ENCODE measurements at regions not wholly inside any gene's neighbourhood (a gene's known extent, or its start where the extent isn't known, plus 50 kb on each side); places are given as distances from the start of the nearest gene placed in this dataset.

- peaks cover 0 to 7% of the 10 kb centered on the region in 2 donors for H3K9me3 ChIP-seq (ENCODE audit: control insufficient read depth in 2 of 2, insufficient read depth in 1 of 2, low read length in 1 of 2)
- no peaks in the 10 kb centered on the region for H3K4me1 ChIP-seq (ENCODE audit: control insufficient read depth in 2 of 2, insufficient read depth in 2 of 2, low read length in 2 of 2)
- no peak for DNase-seq (ENCODE audit: low read depth in 6 of 9, low spot score in 9 of 9)
- no peak overlapping the region for H3K27ac ChIP-seq (ENCODE audit: low read depth in 1 of 2, low read length in 1 of 2)
- no peaks in the 10 kb centered on the region for H3K27me3 ChIP-seq (ENCODE audit: control insufficient read depth in 2 of 2, insufficient read depth in 1 of 2, low read length in 1 of 2)
- no peaks in the 10 kb centered on the region for H3K36me3 ChIP-seq (ENCODE audit: control insufficient read depth in 2 of 2, insufficient read depth in 2 of 2, low read length in 1 of 2)
- H3K4me3 ChIP-seq (ENCODE audit: low read length in 2 of 2), result no peak overlapping the region
These were observed 192.6 kb upstream of the POU1F1 start for GRCh38 chr3:87468938-87469337.

- 30% methylated on average over 2 of the region's 2 CpGs for WGBS
- Histone ChIP-seq H3K27me3 (ENCODE audit: control insufficient read depth in 2 of 2, insufficient read depth in 1 of 2, low read length in 1 of 2) (no peaks in the 10 kb centered on the region), H3K4me1 (ENCODE audit: control insufficient read depth in 2 of 2, insufficient read depth in 2 of 2, low read length in 2 of 2) (no peaks in the 10 kb centered on the region), H3K4me3 (ENCODE audit: low read length in 2 of 2) (no peak overlapping the region), H3K27ac (ENCODE audit: low read depth in 1 of 2, low read length in 1 of 2) (no peak overlapping the region), H3K36me3 (ENCODE audit: control insufficient read depth in 2 of 2, insufficient read depth in 2 of 2, low read length in 1 of 2) (no peaks in the 10 kb centered on the region), H3K9me3 (ENCODE audit: control insufficient read depth in 2 of 2, insufficient read depth in 1 of 2, low read length in 1 of 2) (peaks cover 0 to 6% of the 10 kb centered on the region in 2 donors)
- DNase-seq (ENCODE audit: low read depth in 6 of 9, low spot score in 9 of 9), result no peak
These were observed 191.9 kb upstream of the POU1F1 start for GRCh38 chr3:87468235-87468634.

- no peaks in the 10 kb centered on the region for H3K27me3 ChIP-seq (ENCODE audit: control insufficient read depth in 2 of 2, insufficient read depth in 1 of 2, low read length in 1 of 2)
- no peaks in the 10 kb centered on the region for H3K9me3 ChIP-seq (ENCODE audit: control insufficient read depth in 2 of 2, insufficient read depth in 1 of 2, low read length in 1 of 2)
- no peak overlapping the region for H3K4me3 ChIP-seq (ENCODE audit: low read length in 2 of 2)
- no peak overlapping the region for H3K27ac ChIP-seq (ENCODE audit: low read depth in 1 of 2, low read length in 1 of 2)
- H3K4me1 ChIP-seq (ENCODE audit: control insufficient read depth in 2 of 2, insufficient read depth in 2 of 2, low read length in 2 of 2), result no peaks in the 10 kb centered on the region
- H3K36me3 ChIP-seq (ENCODE audit: control insufficient read depth in 2 of 2, insufficient read depth in 2 of 2, low read length in 1 of 2), result no peaks in the 10 kb centered on the region
- no peak for DNase-seq (ENCODE audit: low read depth in 6 of 9, low spot score in 9 of 9)
These were observed 185.8 kb upstream of the POU1F1 start for GRCh38 chr3:87462228-87462627.

GRCh38 chr3:87461443-87461842 is 185.1 kb upstream of the POU1F1 start:
- WGBS, result 93% methylated on average over 2 of the region's 2 CpGs
- Histone ChIP-seq H3K36me3 (ENCODE audit: control insufficient read depth in 2 of 2, insufficient read depth in 2 of 2, low read length in 1 of 2) (no peaks in the 10 kb centered on the region), H3K27ac (ENCODE audit: low read depth in 1 of 2, low read length in 1 of 2) (no peak overlapping the region), H3K27me3 (ENCODE audit: control insufficient read depth in 2 of 2, insufficient read depth in 1 of 2, low read length in 1 of 2) (no peaks in the 10 kb centered on the region), H3K4me3 (ENCODE audit: low read length in 2 of 2) (no peak overlapping the region), H3K9me3 (ENCODE audit: control insufficient read depth in 2 of 2, insufficient read depth in 1 of 2, low read length in 1 of 2) (no peaks in the 10 kb centered on the region), H3K4me1 (ENCODE audit: control insufficient read depth in 2 of 2, insufficient read depth in 2 of 2, low read length in 2 of 2) (no peaks in the 10 kb centered on the region)
- no peak for DNase-seq (ENCODE audit: low read depth in 6 of 9, low spot score in 9 of 9)

GRCh38 chr3:87461036-87461435 is 184.7 kb upstream of the POU1F1 start:
- Histone ChIP-seq H3K27ac (ENCODE audit: low read depth in 1 of 2, low read length in 1 of 2) (no peak overlapping the region), H3K27me3 (ENCODE audit: control insufficient read depth in 2 of 2, insufficient read depth in 1 of 2, low read length in 1 of 2) (no peaks in the 10 kb centered on the region), H3K4me1 (ENCODE audit: control insufficient read depth in 2 of 2, insufficient read depth in 2 of 2, low read length in 2 of 2) (no peaks in the 10 kb centered on the region), H3K36me3 (ENCODE audit: control insufficient read depth in 2 of 2, insufficient read depth in 2 of 2, low read length in 1 of 2) (no peaks in the 10 kb centered on the region), H3K9me3 (ENCODE audit: control insufficient read depth in 2 of 2, insufficient read depth in 1 of 2, low read length in 1 of 2) (no peaks in the 10 kb centered on the region), H3K4me3 (ENCODE audit: low read length in 2 of 2) (no peak overlapping the region)
- WGBS, result 94% methylated on average over 3 of the region's 3 CpGs
- no peak for DNase-seq (ENCODE audit: low read depth in 6 of 9, low spot score in 9 of 9)

GRCh38 chr3:87448558-87448957 is 172.2 kb upstream of the POU1F1 start:
- Histone ChIP-seq H3K36me3 (ENCODE audit: control insufficient read depth in 2 of 2, insufficient read depth in 2 of 2, low read length in 1 of 2) (no peaks in the 10 kb centered on the region), H3K27me3 (ENCODE audit: control insufficient read depth in 2 of 2, insufficient read depth in 1 of 2, low read length in 1 of 2) (no peaks in the 10 kb centered on the region), H3K4me1 (ENCODE audit: control insufficient read depth in 2 of 2, insufficient read depth in 2 of 2, low read length in 2 of 2) (no peaks in the 10 kb centered on the region), H3K9me3 (ENCODE audit: control insufficient read depth in 2 of 2, insufficient read depth in 1 of 2, low read length in 1 of 2) (no peaks in the 10 kb centered on the region), H3K27ac (ENCODE audit: low read depth in 1 of 2, low read length in 1 of 2) (no peak overlapping the region), H3K4me3 (ENCODE audit: low read length in 2 of 2) (no peak overlapping the region)
- no peak for DNase-seq (ENCODE audit: low read depth in 6 of 9, low spot score in 9 of 9)

DNA sequence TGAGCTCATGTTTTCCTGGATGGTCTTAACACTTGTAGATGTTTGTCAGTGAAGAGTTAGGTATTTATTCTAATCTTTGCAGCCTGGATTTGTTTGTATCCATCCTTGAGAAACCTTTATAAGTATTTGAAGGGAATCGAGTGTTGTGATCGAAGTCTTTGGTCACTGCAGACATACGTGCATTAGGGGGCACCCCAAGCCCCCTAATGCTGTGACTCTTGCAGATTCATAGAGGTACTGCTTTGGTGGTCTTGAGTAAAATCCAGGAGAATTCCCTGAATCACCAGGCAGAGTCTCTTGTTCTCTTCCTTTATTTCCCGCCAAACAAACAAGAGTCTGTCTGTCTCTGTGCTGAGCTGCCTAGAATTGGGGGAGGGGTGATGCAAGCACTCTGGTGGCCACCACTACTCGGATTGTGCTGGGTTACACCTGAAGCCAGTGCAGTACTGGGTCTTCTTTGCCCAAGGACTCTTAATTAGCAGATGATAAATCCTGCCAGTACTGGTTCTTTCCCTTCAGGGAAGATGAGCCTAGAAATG is 170.5 kb upstream of the POU1F1 start:
- no peak for DNase-seq (ENCODE audit: low read depth in 6 of 9, low spot score in 9 of 9)
- Histone ChIP-seq H3K9me3 (ENCODE audit: control insufficient read depth in 2 of 2, insufficient read depth in 1 of 2, low read length in 1 of 2) (no peaks in the 10 kb centered on the region), H3K27me3 (ENCODE audit: control insufficient read depth in 2 of 2, insufficient read depth in 1 of 2, low read length in 1 of 2) (no peaks in the 10 kb centered on the region), H3K36me3 (ENCODE audit: control insufficient read depth in 2 of 2, insufficient read depth in 2 of 2, low read length in 1 of 2) (no peaks in the 10 kb centered on the region), H3K4me1 (ENCODE audit: control insufficient read depth in 2 of 2, insufficient read depth in 2 of 2, low read length in 2 of 2) (no peaks in the 10 kb centered on the region), H3K27ac (ENCODE audit: low read depth in 1 of 2, low read length in 1 of 2) (no peak overlapping the region), H3K4me3 (ENCODE audit: low read length in 2 of 2) (no peak overlapping the region)
- 72% methylated on average over 5 of the region's 5 CpGs for WGBS

- WGBS, result 95% methylated on average over 3 of the region's 3 CpGs
- Histone ChIP-seq H3K27me3 (ENCODE audit: control insufficient read depth in 2 of 2, insufficient read depth in 1 of 2, low read length in 1 of 2) (no peaks in the 10 kb centered on the region), H3K9me3 (ENCODE audit: control insufficient read depth in 2 of 2, insufficient read depth in 1 of 2, low read length in 1 of 2) (no peaks in the 10 kb centered on the region), H3K36me3 (ENCODE audit: control insufficient read depth in 2 of 2, insufficient read depth in 2 of 2, low read length in 1 of 2) (no peaks in the 10 kb centered on the region), H3K27ac (ENCODE audit: low read depth in 1 of 2, low read length in 1 of 2) (no peak overlapping the region), H3K4me3 (ENCODE audit: low read length in 2 of 2) (no peak overlapping the region), H3K4me1 (ENCODE audit: control insufficient read depth in 2 of 2, insufficient read depth in 2 of 2, low read length in 2 of 2) (no peaks in the 10 kb centered on the region)
- no peak for DNase-seq (ENCODE audit: low read depth in 6 of 9, low spot score in 9 of 9)
These were observed 166.1 kb upstream of the POU1F1 start for GRCh38 chr3:87442470-87442869.

DNA sequence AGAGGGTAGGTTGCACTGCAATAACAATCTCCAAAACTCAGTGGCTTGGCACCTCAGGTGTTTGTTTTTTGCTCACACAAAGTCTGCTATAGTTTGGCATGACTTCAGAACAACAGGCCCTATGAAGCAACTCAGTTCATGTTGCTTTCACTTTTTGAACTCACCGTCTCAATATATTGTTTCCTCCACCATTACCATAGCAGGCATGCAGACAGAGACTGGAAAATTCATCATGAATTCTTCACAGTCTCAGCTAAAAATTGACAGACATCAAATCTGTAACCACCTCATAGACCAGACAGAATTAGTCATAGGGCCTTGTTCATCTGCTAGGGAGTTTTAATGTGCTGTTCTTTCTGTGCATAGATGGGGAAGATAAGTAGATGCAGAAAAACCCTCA is 161.4 kb upstream of the POU1F1 start:
- Histone ChIP-seq H3K9me3 (ENCODE audit: control insufficient read depth in 2 of 2, insufficient read depth in 1 of 2, low read length in 1 of 2) (no peaks in the 10 kb centered on the region), H3K27ac (ENCODE audit: low read depth in 1 of 2, low read length in 1 of 2) (no peak overlapping the region), H3K36me3 (ENCODE audit: control insufficient read depth in 2 of 2, insufficient read depth in 2 of 2, low read length in 1 of 2) (no peaks in the 10 kb centered on the region), H3K27me3 (ENCODE audit: control insufficient read depth in 2 of 2, insufficient read depth in 1 of 2, low read length in 1 of 2) (no peaks in the 10 kb centered on the region), H3K4me1 (ENCODE audit: control insufficient read depth in 2 of 2, insufficient read depth in 2 of 2, low read length in 2 of 2) (no peaks in the 10 kb centered on the region), H3K4me3 (ENCODE audit: low read length in 2 of 2) (no peak overlapping the region)
- DNase-seq (ENCODE audit: low read depth in 6 of 9, low spot score in 9 of 9), result no peak
- WGBS, result 55% methylated on average over 1 of the region's 1 CpG

Measured in thymus (tissue), 11 donors.